C4-2B (cell line): ENCODE measurements at regions not wholly inside any gene's neighbourhood (a gene's known extent, or its start where the extent isn't known, plus 50 kb on each side); places are given as distances from the start of the nearest gene placed in this dataset.

Experiments used
- H3K27ac ChIP-seq: fragments of 450-650 bp; 2 replicates; pipeline ENCODE4 v1.5.1; 2017
- CTCF ChIP-seq: fragments of 450-650 bp; conservative IDR thresholded peaks from 2 replicates; pipeline ENCODE4 v1.5.1; 2017; ENCODE audit warnings: mild to moderate bottlenecking
- ZFX ChIP-seq: fragments of 450-650 bp; IDR thresholded peaks from 2 replicates; pipeline ENCODE4 v1.6.1; 2017

- no peak overlapping the region for H3K27ac ChIP-seq
- TF ChIP-seq ZFX (no peak), CTCF (no peak)
Observed at GRCh38 chr5:4845221-4845620, 294.9 kb upstream of the ADAMTS16 start.

DNA sequence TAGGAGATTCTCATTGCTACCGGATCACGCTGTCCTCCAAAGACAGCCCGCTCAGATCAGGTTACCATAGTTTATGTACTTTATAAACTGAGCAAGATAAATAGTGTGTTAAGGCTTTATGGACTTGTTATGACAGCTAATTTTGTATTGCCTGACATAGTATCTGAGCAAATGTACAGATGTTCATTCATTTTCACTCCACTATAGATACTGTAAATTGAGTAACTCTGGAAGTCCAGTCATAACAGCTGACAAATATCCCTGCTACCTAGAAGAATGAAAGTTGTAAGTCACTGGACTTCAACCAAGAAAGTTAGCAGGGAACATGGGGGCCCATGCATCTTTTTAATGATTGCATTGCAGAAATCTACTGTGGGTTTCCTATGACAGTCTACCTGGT, 292.4 kb upstream of the ADAMTS16 start:
- H3K27ac ChIP-seq = no peak overlapping the region
- TF ChIP-seq ZFX (no peak), CTCF (no peak)

GRCh38 chr5:4855036-4855435, 285.1 kb upstream of the ADAMTS16 start:
- no peak for TF ChIP-seq CTCF
- TF ChIP-seq ZFX = no peak
- no peak overlapping the region for H3K27ac ChIP-seq

DNA sequence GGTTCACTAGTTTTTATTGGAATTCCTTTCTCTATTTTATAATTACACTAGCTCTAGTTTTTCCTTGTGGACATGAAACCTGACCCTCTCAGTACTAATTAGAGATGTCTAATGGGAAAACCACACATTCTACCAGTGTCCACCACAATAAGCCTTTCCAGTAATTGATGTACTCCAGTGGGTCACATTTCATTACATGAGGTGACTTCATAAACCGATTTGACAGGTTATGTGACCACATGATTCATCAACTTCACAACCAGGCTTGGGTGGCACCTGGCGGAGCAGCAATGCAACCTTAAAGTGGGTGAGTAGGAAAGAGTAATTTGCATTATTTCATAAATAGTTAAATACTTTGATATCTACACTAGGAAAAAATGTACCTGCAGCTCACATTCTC, 284.2 kb upstream of the ADAMTS16 start:
- TF ChIP-seq CTCF = no peak
- no peak for TF ChIP-seq ZFX
- no peak overlapping the region for H3K27ac ChIP-seq

DNA sequence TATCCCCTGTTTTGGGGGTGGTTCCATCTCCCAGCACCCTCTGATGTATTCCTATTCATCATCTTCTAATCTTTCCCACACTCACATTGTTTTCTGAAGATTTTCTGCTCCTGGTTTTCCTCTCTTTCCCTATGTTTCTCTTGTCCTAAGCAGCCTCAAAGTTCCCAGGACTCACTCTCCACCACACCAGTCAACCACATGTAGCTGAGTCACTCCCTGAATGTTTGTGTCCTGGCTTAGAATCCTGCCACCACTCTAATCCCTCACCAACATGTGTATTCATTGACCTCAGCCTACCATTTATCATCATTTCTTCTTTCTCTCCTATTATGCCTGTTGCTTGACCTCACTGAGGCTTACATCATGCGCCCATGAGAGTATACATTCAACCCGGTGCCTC, 282.4 kb upstream of the ADAMTS16 start:
- TF ChIP-seq ZFX (no peak), CTCF (no peak)
- H3K27ac ChIP-seq = no peak overlapping the region

DNA sequence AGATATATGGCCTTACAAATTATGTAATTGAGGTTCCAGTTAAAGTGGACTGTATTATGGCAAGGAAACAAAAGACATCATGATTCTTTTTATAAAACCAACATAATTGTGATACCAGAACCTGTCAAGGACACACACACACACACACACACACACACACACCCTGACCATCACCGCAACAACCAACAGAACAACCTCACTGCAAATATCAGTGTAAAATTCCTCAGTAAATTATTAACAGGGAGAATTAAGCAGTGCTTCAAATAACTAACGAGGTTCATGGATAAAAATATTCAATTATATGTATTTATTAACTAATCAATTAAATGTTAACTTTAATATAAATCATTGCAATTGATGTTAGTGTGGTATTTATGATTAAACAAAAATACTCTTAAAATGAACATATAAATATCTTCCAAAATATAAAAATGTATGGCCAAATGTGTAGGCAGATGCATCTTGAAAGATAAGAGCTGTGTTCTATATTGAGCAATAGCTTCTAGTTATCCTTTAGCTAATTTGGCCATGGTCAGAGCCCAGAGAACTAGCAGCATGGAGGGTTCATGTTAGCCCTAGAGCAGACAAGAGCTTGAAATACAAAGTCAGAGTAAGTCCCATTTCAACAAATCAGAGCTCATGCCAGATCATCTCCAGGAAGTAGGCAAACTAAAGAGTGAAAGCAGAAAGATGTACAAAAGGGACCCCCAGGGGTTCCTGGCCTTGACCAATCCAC, 280.5 kb upstream of the ADAMTS16 start:
- TF ChIP-seq ZFX (no peak), CTCF (no peak)
- no peak overlapping the region for H3K27ac ChIP-seq

DNA sequence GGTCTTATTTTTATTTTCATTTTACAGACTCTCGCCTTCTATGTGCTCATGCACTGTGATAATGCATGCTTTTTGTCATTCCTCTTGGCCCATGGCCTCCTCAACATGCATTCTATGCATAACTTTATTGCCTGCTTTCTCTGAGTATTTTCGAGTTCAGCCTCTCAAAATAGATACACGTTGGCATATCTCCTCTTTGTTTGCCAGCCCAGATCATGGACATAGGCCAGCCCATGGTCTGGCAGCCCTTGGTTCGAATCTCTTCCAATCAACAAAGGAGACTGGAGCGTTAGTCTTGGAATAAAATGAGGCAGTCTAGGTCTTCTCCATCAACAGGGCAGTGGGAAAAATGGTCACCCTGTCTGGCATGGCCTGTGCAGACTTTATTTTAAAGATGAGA, 279.5 kb upstream of the ADAMTS16 start:
- TF ChIP-seq CTCF = no peak
- no peak overlapping the region for H3K27ac ChIP-seq
